H9 (cell line): ENCODE measurements at regions not wholly inside any gene's neighbourhood (a gene's known extent, or its start where the extent isn't known, plus 50 kb on each side); places are given as distances from the start of the nearest gene placed in this dataset.

Experiments used
- DNase-seq: peaks from one replicate; pipeline ENCODE4 v3.0.0-alpha.2; 2017
- H2AFZ ChIP-seq: one replicate; pipeline ENCODE4 v1.6.1; 2013; ENCODE audit warnings: mild to moderate bottlenecking, low read length, control low read depth, moderate library complexity
- H2AK5ac ChIP-seq: 2 replicates; pipeline ENCODE4 v1.6.1; 2013; ENCODE audit warnings: low read length, control low read depth, mixed read lengths; ENCODE audit not compliant: insufficient read length
- H2BK120ac ChIP-seq: one replicate; pipeline ENCODE4 v1.6.1; 2013; ENCODE audit warnings: low read depth, mild to moderate bottlenecking, low read length, control low read depth, inconsistent platforms; ENCODE audit not compliant: poor library complexity, severe bottlenecking
- H2BK12ac ChIP-seq: 2 replicates; pipeline ENCODE4 v1.6.1; 2013; ENCODE audit warnings: low read length, control low read depth, mixed read lengths, low read depth; ENCODE audit not compliant: insufficient read length
- H2BK15ac ChIP-seq: 2 replicates; pipeline ENCODE4 v1.6.1; 2013; ENCODE audit warnings: low read depth, low read length, control low read depth
- H2BK20ac ChIP-seq: one replicate; pipeline ENCODE4 v1.6.1; 2013; ENCODE audit warnings: low read depth, mild to moderate bottlenecking, low read length, control low read depth, inconsistent platforms; ENCODE audit not compliant: poor library complexity, severe bottlenecking
- H2BK5ac ChIP-seq: 2 replicates; pipeline ENCODE4 v1.6.1; 2013; ENCODE audit warnings: low read length, control low read depth, mixed read lengths; ENCODE audit not compliant: insufficient read length
- H3K14ac ChIP-seq: 2 replicates; pipeline ENCODE4 v1.6.1; 2013; ENCODE audit warnings: low read length, control low read depth; ENCODE audit not compliant: insufficient read depth
- H3K18ac ChIP-seq: 2 replicates; pipeline ENCODE4 v1.6.1; 2013; ENCODE audit warnings: low read depth, mild to moderate bottlenecking, mixed read lengths, low read length, control low read depth; ENCODE audit not compliant: insufficient read length
- H3K23ac ChIP-seq: 2 replicates; pipeline ENCODE4 v1.6.1; 2013; ENCODE audit warnings: low read length, control low read depth, mixed read lengths, low read depth; ENCODE audit not compliant: insufficient read length
- H3K23me2 ChIP-seq: 2 replicates; pipeline ENCODE4 v1.6.1; 2013; ENCODE audit warnings: low read depth, mild to moderate bottlenecking, mixed read lengths, low read length, control low read depth; ENCODE audit not compliant: insufficient read length, poor library complexity, severe bottlenecking
- H3K27ac ChIP-seq: 2 replicates; pipeline ENCODE4 v1.5.1; 2013; ENCODE audit warnings: low read length, control low read depth, mixed read lengths, low read depth; ENCODE audit not compliant: insufficient read length
- H3K27me3 ChIP-seq: 2 replicates; pipeline ENCODE4 v1.6.1; 2013; ENCODE audit warnings: low read length, control low read depth, inconsistent platforms; ENCODE audit not compliant: insufficient read depth
- H3K4ac ChIP-seq: 2 replicates; pipeline ENCODE4 v1.6.1; 2013; ENCODE audit warnings: low read depth, mild to moderate bottlenecking, control low read depth, inconsistent platforms, low read length, moderate library complexity
- H3K4me1 ChIP-seq: 2 replicates; pipeline ENCODE4 v1.6.1; 2013; ENCODE audit warnings: low read length, control low read depth, inconsistent platforms; ENCODE audit not compliant: insufficient read depth
- H3K4me2 ChIP-seq: 2 replicates; pipeline ENCODE4 v1.6.1; 2013; ENCODE audit warnings: low read length, control low read depth, mixed read lengths; ENCODE audit not compliant: insufficient read length, insufficient read depth
- H3K56ac ChIP-seq: 2 replicates; pipeline ENCODE4 v1.6.1; 2013; ENCODE audit warnings: low read depth, mild to moderate bottlenecking, mixed read lengths, low read length, control low read depth; ENCODE audit not compliant: insufficient read length
- H3K79me1 ChIP-seq: 2 replicates; pipeline ENCODE4 v1.6.1; 2013; ENCODE audit warnings: low read depth, mild to moderate bottlenecking, moderate library complexity, low read length, control low read depth, inconsistent platforms; ENCODE audit not compliant: insufficient read depth, poor library complexity, severe bottlenecking
- H3K79me2 ChIP-seq: 2 replicates; pipeline ENCODE4 v1.6.1; 2013; ENCODE audit warnings: low read length, control low read depth, inconsistent platforms; ENCODE audit not compliant: insufficient read depth
- H3K9ac ChIP-seq: 2 replicates; pipeline ENCODE4 v1.6.1; 2013; ENCODE audit warnings: low read length, control low read depth, mixed read lengths; ENCODE audit not compliant: insufficient read length; ENCODE audit errors: extremely low read depth
- H3K9me3 ChIP-seq: one replicate; pipeline ENCODE4 v1.6.1; 2013; ENCODE audit warnings: low read depth, low read length, inconsistent platforms; ENCODE audit not compliant: control insufficient read depth
- H3T11ph ChIP-seq: one replicate; pipeline ENCODE4 v1.6.1; 2013; ENCODE audit warnings: mild to moderate bottlenecking, low read length, control low read depth, inconsistent platforms
- H4K20me1 ChIP-seq: one replicate; pipeline ENCODE4 v1.6.1; 2013; ENCODE audit not compliant: control insufficient read depth, insufficient read length, insufficient read depth
- H4K5ac ChIP-seq: 2 replicates; pipeline ENCODE4 v1.6.1; 2013; ENCODE audit warnings: low read depth, mild to moderate bottlenecking, mixed read lengths, low read length, control low read depth; ENCODE audit not compliant: insufficient read length
- H4K8ac ChIP-seq: replicated peaks from 2 replicates; pipeline ENCODE4 v1.6.1; 2013; ENCODE audit warnings: low read length, control low read depth, mixed read lengths, low read depth; ENCODE audit not compliant: insufficient read length
- H4K91ac ChIP-seq: 2 replicates; pipeline ENCODE4 v1.6.1; 2013; ENCODE audit warnings: low read depth, mild to moderate bottlenecking, moderate library complexity, mixed read lengths, low read length, control low read depth; ENCODE audit not compliant: insufficient read length
- H3K27ac Mint-ChIP-seq, 3 experiments: 2 replicates in 2 of 3; 3 replicates in 1 of 3; pipeline ENCODE4 v1.8.0; 2020 to 2021; ENCODE audit warnings: mixed read lengths in 3 of 3, mild to moderate bottlenecking in 1 of 3, moderate library complexity in 1 of 3
- H3K27me3 Mint-ChIP-seq: 2 replicates; pipeline ENCODE4 v1.8.0; 2021; ENCODE audit warnings: low read depth, mild to moderate bottlenecking, moderate library complexity, mixed read lengths
- H3K36me3 Mint-ChIP-seq, 3 experiments: 2 replicates in 2 of 3; 3 replicates in 1 of 3; pipeline ENCODE4 v1.8.0; 2020 to 2021; ENCODE audit warnings: low read depth in 3 of 3, mixed read lengths in 3 of 3; ENCODE audit not compliant: insufficient read depth in 1 of 3
- H3K4me1 Mint-ChIP-seq, 2 experiments: 2 replicates each; pipeline ENCODE4 v1.8.0; 2020; ENCODE audit warnings: mixed read lengths in 2 of 2
- H3K4me3 Mint-ChIP-seq, 2 experiments: 2 replicates in 1 of 2; 3 replicates in 1 of 2; pipeline ENCODE4 v1.8.0; 2020 to 2021; ENCODE audit warnings: mild to moderate bottlenecking in 2 of 2, mixed read lengths in 2 of 2, moderate library complexity in 1 of 2
- H3K9me3 Mint-ChIP-seq, 2 experiments: 2 replicates in 1 of 2; 3 replicates in 1 of 2; pipeline ENCODE4 v1.8.0; 2020; ENCODE audit warnings: mild to moderate bottlenecking in 2 of 2, mixed read lengths in 2 of 2, moderate library complexity in 1 of 2
- CTCF ChIP-seq: fragments of 200-600 bp; sonication (generic); conservative IDR thresholded peaks from 3 replicates; pipeline ENCODE4 v1.8.0; 2021; ENCODE audit warnings: antibody characterized with exemption, mild to moderate bottlenecking
- WGBS: extraction: QIAGEN DNeasy Blood & Tissue Kit; methylation state at CpG from one replicate; pipeline ENCODE4 v1.1.7; 2013; ENCODE audit warnings: missing lambda C conversion rate, low lambda C conversion rate, mixed read lengths; ENCODE audit not compliant: insufficient read length; ENCODE audit errors: extremely low coverage; 5-methylcytosine and 5-hydroxymethylcytosine counted together

- Histone ChIP-seq H3K23me2 (no peaks in the 10 kb centered on the region), H3T11ph (no peak overlapping the region), H2BK5ac (no peak overlapping the region), H3K27ac (no peak overlapping the region), H2BK15ac (no peak overlapping the region), H2AK5ac (no peak overlapping the region), H3K79me1 (no peaks in the 10 kb centered on the region), H2BK120ac (no peak overlapping the region), H4K20me1 (no peaks in the 10 kb centered on the region), H4K5ac (no peak overlapping the region), H3K79me2 (no peaks in the 10 kb centered on the region), H3K9me3 (no peaks in the 10 kb centered on the region), H3K14ac (no peak overlapping the region), H3K27me3 (no peaks in the 10 kb centered on the region), H3K4me1 (no peaks in the 10 kb centered on the region), H2AFZ (no peak overlapping the region), H3K18ac (no peak overlapping the region), H2BK12ac (no peak overlapping the region), H3K4me2 (no peak overlapping the region), H2BK20ac (no peak overlapping the region), H3K9ac (no peak overlapping the region), H4K8ac (no peak overlapping the region), H3K56ac (no peak overlapping the region), H3K4ac (no peak overlapping the region), H4K91ac (no peak overlapping the region), H3K23ac (no peak overlapping the region)
- H3K27me3 Mint-ChIP-seq, result no peaks in the 10 kb centered on the region
- DNase-seq, result no peak
- H3K27ac Mint-ChIP-seq, result no peak overlapping the region
- no peaks in the 10 kb centered on the region for H3K36me3 Mint-ChIP-seq
- peaks cover 3 to 5% of the 10 kb centered on the region in 2 experiments; a peak in 3 of 4 replicates for H3K4me1 Mint-ChIP-seq
- no CpG with 5 or more reads among the region's 3 CpGs for WGBS
- H3K9me3 Mint-ChIP-seq, result no peaks in the 10 kb centered on the region
- no peak for TF ChIP-seq CTCF
- no peak overlapping the region for H3K4me3 Mint-ChIP-seq
Measured at GRCh38 chr17:70527364-70527888, 358.1 kb downstream of the KCNJ2 start.
